NCI-H345 (cell line): ENCODE measurements at regions not wholly inside any gene's neighbourhood (a gene's known extent, or its start where the extent isn't known, plus 50 kb on each side); places are given as distances from the start of the nearest gene placed in this dataset.
"Not testable (repeated sequence)": the region's sequence is repeated elsewhere in the genome, so short reads cannot be mapped to it uniquely, and the experiment has no call there.

Experiments used
- DNase-seq: peaks from one replicate; lab custom pipeline; 2025; lab: John Stamatoyannopoulos, UW

DNA sequence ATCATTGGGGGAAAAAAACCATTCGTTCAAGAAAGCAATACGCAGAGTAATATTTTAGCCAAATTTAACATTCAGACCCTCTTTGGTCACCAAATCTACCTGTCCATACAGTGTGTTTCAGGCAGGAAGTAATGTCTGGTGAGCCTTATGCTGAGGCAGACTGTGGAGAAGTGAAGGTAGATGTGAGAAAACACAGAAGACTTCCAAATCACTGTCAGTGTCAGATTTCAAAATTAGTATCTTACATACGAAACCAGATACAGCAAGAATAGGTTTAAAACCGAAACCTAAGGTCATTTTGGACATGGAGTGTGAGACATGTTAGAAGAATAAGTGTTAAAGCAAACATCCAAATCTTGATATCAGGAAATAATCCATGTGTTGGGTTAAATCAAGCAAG lies 664.5 kb upstream of the HTR2C start:
- DNase-seq: no peak

DNA sequence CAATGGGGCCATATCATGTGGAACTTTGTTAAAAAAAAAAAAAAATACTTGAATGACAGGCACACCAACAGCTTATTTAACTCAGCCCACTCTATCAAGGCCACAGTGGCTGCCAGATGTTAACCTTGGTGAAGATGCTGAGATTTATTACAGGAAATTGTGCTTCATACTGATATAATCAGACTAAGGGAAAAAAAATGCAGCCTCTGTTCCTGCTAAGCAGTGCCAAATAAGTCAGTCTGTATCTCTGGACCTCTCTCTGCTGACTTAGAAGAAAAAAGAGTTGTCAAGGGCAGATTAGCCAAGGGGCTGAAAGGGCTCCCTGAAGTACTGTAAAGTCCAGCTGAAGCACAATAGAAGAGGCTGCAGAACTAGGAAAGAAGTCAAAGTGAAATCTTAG lies 677.7 kb upstream of the HTR2C start:
- no peak for DNase-seq

DNA sequence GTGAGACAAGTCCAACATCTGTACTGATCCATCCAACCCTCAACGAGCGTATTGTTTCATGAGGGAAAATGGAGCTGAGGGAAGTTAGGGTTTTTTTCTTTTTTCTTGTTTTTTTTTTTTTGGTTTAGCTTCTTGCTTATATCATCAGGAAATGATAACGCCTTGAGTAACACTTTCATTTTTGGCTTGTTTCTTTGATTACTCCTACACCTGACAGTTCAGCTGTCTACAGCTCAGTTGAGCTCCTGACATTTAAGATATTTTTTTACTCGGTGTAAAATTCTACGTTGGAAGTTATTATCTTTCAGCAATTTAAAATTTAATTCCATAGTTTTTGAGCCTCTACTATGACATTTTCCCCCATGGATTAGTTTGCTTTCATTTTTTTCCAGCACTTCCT lies 691.0 kb upstream of the HTR2C start:
- DNase-seq: no peak

DNA sequence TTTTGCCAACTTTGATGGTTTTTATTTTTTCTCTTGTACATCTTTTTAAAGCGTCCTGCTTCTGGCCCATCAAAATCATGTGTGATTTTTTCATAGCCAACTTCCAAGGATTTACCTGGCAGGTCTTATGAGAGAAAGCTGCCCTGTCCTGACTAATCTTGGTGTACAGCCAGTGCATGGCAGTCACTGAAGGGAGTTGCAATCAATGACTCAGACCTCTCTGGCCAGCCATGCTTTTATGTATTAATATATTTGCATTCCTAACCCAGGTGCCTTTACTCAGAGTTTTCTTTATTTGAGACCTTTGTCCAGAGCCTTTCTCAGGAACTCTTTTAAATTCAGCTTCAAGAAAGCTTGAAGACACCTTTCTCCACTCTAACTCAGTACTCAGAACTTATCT lies 691.5 kb upstream of the HTR2C start:
- no peak for DNase-seq

DNA sequence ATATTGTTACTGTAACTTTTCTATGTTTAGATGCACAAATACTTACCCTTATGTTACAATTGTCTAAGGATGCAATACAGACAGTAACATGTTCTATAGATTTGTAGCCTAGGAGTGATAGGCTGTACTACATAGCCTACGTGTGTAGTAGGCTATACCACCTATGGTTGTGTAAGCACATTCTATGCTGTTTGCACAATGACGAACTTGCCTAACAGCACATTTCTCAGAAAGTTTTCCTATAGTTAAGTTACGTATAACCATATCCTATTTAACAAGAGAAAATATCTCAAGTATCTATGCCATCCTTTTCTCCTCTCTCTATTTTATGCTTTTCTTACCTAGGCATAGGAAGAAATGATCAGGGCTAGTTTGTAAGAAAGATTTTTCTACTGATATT lies 710.8 kb upstream of the HTR2C start:
- DNase-seq: no peak

DNA sequence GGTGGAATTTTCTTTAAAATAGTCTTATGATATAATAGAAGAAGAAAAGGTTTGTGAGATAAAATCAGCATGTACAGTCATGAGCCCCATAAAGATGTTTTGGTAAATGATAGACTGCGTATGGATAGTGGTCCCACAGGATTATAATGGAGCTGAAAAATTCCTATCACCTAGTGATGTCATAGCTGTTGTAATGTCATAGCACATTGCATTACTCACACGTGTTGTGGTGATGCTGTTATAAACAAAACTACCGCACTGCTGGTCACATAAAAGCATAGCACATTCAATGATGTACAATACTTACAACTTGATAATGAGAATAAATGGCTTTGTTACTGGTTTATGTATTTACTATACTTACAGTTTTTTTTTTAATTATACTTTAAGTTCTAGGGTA lies 715.2 kb upstream of the HTR2C start:
- DNase-seq: no peak

DNA sequence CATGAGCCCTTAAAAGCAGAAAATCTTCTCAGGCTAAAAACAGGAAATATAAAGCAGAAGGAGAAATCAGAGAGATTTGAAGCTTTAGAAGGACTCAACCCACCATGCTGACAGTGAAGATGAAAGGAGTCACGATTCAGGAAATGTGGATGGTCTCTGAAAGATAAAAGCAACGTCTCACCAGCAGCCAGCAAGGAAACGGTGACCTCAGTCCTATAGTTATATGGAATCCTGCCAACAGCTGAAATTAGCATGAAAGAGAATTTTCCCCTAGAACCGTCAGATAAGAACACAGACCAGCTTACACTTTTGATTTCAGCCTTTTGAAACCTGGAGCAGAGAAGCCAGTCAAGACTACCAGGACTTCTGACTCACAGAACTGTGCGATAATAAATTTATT lies 715.7 kb upstream of the HTR2C start:
- DNase-seq: no peak

DNA sequence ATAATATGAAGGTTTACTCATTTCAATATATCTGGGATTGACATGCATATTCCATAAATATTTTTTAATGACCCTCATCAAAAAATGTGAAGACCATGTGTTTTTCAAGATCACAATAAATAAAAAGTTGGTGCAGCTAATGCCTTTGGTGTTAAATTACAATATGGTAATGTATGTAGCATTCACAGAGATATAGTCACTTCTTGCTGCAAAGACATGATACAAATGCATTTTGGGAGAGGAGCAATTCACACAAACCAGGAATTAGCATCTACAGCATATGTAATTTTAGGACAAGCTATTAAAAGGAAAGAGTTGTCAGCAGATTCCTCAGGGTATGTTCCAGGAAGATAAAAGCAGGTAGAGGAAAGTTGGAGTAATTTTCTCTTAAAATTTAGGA lies 734.5 kb upstream of the HTR2C start:
- DNase-seq: no peak

DNA sequence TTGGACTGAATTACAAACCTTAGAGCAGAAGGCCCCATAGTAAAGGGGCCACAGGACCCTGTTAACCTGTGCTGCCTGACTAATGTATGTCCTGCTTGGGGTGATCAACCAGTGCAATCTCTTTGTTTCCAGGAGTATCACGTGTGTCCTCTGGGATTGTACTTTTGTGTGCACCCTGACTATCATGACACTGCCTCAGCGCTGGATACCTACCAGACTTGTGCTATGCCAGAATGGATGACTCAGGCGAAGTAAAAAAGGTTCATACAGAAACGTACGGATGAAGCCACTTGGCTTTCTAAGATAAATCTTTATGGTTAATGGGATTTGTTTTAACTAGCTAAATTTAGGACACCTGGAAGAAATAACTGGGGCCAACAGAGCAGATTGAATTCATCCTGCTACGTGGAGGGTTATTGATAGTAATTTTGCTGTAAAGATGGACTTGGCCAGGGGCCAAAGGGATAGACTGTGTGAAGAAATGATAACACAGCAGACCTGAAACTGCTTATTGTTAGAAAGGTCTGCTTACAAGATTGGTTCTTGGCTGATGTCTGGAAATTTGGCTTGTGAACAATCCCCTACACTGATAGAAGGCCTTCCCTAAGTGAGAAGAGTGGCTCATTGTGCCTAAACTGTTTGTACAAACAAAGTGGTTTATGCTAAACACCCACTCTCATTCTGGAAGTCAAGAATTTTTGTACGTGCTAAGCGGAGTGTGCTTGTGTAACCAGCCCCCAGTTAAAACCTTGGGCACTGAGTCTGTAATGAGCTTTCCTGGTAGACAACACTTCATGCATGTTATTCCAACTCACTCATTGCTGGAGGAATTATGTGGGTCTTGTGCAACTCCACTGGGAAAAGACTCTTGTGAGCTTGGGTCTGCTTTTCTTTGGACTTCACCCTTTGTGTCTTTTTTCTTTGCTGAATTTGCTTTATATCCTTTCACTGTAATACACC lies 750.5 kb upstream of the HTR2C start:
- no peak for DNase-seq

DNA sequence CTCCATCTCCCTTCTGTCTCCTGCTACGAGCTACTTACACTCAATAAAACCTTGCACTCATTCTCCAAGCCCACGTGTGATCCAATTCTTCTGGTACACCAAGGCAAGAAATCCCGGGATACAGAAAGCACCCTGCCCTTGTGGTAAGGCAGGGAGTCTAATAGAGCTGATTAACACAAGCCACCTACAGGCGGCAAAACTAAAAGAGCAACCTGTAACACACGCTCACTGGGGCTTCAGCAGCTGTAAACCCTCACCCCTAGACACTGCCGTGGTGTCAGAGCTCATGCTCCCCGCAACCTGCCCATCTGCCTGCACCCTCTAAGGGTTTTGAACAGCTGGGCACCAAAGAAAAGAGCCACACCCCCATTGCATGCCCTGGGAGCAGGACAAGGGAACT lies 755.4 kb upstream of the HTR2C start:
- DNase-seq: no peak

DNA sequence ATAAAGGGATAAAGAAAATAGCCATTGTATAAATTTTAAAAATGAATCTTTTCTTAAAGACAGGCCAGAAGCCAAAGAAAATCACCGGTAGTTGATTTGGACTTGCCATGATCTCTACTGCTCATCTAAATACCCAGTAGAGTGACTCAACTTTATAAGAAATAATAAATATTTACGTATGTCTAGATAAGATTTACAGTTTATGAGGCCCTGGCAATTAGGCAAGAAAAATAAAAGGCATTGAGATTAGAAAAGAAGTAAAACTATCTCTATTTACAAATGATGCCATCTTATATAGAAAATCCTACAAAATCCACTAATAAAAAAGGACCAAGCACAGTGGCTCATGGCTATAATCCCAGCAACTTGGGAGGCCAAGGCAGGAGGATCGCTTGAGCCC lies 765.5 kb upstream of the HTR2C start:
- DNase-seq: no peak

DNA sequence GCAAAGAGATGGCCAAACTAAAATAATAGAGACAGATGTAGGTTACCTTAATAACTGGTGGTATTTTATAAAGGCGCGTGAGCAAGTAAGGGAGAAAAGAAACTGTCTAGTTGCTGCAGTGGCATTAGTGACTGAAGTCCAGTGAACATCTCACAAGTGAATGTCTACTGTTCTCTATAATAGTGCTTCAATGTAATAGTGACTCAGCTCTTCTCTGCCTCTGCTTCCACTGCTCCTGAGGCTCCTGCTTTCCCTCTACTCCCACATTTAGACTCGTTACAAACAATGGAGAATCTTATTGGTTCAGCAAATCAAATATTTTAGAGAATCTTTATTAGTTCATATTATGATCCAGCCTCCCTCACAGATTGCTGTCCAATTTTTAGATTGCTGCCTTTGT lies 779.1 kb upstream of the HTR2C start:
- DNase-seq: no peak

DNA sequence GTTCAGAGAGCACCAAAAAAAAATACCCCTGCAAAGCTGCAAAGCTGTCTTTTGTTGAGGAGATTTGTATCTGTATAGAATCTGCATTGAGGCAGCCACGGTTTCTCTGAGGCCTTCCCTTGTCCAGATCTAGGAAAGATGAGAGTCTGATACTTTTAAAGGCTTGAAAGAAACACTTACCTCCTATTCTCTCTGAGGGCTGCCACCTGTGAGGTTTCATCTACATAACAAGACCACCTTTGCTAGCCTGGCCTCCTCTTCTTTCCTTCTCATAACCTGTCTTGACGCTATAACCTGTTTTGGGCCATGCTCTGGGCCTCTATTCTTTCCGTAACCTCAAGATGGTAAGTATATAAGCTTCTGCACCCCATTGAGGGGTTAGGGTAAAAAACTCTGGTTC lies 779.6 kb upstream of the HTR2C start:
- DNase-seq: no peak

DNA sequence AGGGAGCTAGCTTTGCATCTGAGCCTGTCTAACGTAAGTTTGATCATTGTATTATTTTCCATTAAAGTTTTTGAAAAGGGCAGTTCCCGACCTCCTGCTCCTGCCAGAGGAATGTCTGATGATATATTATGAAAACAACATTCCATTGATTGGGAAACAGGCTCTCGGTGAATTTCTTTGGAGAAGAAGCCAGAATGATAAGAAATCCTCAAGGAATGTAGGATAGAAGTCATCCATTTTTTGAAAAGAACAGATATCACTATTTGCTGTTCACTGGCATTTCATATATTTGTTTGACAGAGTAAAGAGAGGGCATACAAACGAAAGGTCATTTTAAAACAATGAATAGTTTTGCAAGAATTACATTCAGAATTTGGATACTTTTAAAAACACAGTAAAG lies 781.0 kb upstream of the HTR2C start:
- DNase-seq: no peak

DNA sequence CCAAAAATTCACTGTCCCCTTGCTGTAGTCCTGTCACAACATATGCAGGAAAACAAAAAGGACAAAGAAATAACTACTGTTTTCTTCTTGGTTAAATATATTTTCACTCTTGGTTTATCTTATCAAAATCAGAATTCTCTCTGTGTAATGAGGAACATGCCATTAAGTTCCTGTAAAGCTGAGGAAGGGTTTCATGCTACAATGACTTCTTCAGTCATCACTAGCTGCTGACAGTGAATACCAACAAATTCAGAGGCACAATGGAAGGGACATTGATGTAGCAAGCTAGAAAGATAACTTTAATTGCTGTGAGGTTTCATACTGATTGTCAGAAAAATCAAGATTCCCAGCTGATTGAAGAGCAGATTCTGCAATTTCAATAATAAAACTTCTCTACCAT lies 782.9 kb upstream of the HTR2C start:
- DNase-seq: no peak

DNA sequence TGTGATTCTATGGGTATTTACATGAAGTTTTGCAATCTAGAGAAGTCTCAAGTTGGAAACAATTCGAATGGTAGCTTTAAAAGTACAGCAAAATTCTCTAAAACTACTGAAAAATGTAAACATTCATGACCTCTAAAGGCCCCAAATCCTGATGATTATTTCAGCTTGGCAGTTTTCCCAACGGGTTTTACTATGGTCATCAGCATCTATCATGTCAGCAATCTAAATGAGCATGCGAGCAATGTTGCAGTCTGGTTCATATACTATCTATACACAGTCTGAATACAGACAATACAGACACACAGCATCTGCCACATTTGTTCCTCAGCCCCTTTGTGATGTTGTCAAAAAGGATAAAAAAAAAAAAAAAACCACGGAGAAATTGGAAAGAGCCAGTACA lies 790.3 kb upstream of the HTR2C start:
- DNase-seq: no peak

DNA sequence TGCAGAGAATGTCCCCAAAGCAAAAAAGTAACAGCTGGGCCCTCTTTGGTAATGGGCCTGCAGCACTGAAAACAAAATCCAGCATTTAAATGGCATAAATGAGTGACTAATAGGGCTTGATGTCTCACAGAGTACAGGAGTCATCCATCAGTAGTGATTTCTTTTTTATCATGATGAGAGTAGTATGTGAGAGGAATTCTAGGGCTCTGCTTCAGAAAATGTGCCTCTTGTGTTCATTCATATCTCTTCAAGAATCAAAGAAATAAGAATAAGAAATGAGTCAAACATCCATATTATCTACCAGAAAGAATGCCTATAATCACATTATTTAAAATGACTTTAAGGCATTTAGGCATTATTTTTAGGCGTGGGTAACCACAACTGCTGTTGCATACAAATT lies 792.9 kb upstream of the HTR2C start:
- no peak for DNase-seq

DNA sequence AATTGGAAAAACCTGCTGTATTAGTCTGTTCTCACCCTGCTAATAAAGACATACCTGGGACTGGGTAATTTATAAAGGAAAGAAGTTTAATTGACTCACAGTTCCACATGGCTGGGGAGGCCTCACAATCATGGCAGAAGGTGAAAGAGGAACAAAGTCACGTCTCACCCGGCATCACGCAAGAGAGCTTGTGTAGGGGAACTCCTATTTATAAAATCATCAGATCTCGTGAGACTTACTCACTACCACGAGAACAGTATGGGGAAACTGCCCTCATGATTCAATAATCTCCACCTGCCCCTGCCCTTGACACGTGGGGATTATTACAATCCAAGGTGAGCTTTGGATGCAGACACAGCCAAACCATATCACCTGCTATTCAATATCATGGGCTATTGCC lies 799.1 kb upstream of the HTR2C start:
- not testable (repeated sequence) for DNase-seq

DNA sequence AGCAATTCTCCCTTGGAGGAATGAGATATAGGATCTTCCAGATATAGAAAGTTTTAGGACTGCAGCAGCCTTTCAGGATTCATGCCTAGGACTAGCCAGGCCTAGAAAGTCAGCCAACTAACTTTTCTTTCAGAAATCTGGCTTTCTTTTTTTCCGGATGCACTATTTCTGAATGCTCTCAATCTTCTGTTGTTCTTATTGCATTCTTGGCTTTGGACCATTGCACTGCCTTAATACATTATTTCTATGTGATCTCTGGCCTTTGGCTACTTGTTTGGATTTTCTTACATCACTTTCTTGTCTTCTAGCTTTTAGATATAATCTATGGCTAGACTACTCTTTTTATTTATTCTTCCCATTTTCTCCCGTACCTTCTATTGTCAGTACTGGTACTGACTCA lies 813.1 kb upstream of the HTR2C start:
- DNase-seq: no peak

DNA sequence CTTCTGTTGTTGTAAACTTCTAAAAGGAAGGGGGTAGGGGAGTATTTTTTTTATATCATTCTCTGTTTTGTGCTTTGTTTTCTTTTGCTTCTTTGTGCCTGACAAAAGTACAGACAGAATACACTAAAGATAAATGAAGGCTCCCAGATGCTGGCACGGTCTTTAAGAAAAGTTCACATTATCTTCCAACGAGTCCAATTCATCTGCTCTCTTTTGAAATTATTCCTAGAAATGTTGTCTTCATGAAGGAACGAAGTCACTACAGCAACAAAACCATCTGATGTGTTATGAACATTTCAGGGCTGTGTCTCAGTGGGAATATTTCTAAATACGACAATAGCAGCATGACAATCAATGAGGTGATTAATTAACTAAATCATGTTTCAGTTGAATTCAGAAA lies 813.8 kb upstream of the HTR2C start:
- DNase-seq: no peak

DNA sequence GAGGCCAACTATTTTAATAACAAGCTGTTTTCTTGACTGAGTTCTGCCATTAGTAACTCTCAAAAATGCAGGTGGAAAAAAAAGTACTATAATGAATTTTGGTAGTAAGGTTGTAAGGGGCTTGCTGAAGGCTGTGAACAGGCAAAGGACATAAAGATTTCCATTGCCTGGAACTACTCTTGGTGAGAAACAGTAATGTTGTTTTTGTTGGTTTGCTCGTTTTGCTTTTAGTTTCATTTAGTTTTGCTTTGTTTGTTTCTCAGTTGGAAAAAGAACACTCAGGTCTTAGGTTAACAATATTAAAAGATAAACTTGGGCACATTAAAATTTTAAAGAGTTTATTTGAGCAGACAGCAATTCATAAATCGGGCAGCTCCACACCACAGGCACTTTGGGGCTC lies 824.5 kb upstream of the HTR2C start:
- no peak for DNase-seq

DNA sequence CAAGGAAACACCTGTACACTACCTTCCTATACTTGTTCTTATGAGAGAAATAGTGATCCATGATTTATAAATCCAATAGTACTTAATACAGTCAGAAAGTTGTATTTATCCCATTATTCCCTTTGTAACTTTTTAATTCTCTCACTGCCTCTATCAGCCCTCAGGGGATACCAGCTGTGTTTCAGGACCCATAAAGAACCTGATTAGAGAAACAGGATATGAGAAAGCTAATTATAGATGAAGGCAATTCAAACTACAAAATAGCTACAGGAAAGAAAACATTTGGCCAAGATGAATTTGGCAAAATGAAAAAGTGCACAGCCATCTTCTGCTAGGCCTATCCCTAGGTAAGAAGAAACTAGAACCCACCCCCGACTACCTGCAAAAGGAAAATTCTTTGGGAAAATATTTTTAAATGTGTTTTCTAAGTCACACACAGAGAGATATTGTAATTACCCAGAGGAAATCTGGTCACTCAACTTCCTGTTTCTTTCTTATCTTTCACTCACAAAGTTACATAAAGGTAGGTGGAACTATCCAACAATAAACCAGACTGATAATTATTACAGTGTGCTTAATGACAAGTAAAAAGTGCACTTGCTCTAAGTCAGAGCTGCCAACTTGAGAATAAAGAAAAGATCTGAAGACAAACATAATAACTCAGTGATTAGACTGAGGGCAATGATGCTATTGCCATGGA lies 836.5 kb upstream of the HTR2C start:
- no peak for DNase-seq

DNA sequence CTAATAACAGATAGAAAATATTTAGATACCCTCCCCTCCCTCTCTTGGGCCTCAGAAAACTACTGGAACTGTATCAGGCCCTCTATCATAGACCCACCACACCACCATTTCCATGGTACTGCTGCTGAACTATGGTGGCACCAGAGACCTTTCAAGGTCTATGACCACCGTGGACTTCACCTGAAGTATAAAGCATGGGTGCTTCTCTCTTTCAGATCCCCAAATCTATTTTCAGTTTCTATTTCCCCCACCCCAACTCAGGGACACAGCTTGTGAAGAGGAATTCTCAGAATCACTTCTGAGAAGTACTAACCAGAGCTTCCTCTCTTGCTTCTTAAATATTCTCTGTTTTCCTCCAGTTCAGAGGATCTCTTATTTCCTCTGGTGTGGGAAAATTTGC lies 840.8 kb upstream of the HTR2C start:
- DNase-seq: no peak

DNA sequence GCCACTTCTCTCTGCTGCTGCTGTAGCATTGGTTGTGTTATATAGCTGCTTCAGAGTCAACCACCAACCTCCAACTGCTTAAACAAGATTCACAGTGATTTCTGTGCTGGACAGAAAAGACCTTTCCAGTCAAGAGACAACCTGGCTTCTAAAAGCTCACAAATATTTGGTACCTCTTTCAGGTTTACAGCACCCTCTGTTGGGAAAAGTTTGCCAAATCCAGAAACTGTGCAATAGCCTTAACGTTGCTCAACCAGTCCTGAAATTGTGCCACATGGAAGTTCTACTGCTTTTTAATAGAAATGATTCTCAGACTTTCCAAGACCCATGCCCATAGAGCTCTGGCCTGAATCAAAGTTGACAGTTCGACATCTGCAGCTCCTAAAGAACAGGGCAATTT lies 842.1 kb upstream of the HTR2C start:
- no peak for DNase-seq
